ENCODE measurements at regions not wholly inside any gene's neighbourhood (a gene's known extent, or its start where the extent isn't known, plus 50 kb on each side); places are given as distances from the start of the nearest gene placed in this dataset.
"Not testable (repeated sequence)": the region's sequence is repeated elsewhere in the genome, so short reads cannot be mapped to it uniquely, and the experiment has no call there.

GRCh38 chr6:9233226-9233625 is 797.9 kb upstream of the SLC35B3 start:
- DNase-seq: no peak

- DNase-seq: no peak
These were observed 790.1 kb upstream of the SLC35B3 start for GRCh38 chr6:9225441-9225871.

GRCh38 chr6:9224539-9224938 is 789.2 kb upstream of the SLC35B3 start:
- DNase-seq: no peak

- DNase-seq: not testable (repeated sequence)
These were observed 778.4 kb upstream of the SLC35B3 start for GRCh38 chr6:9213717-9214116.

GRCh38 chr6:9208966-9209365 is 773.6 kb upstream of the SLC35B3 start:
- no peak for DNase-seq

GRCh38 chr6:9205645-9206044 is 770.3 kb upstream of the SLC35B3 start:
- no peak for DNase-seq

GRCh38 chr6:9204171-9204570 is 768.8 kb upstream of the SLC35B3 start:
- DNase-seq: no peak

- DNase-seq: no peak
These were observed 765.4 kb upstream of the SLC35B3 start for GRCh38 chr6:9200712-9201111.

- no peak for DNase-seq
These were observed 762.4 kb upstream of the SLC35B3 start for GRCh38 chr6:9197726-9198125.

GRCh38 chr6:9195322-9195721 is 760.0 kb upstream of the SLC35B3 start:
- DNase-seq: no peak

GRCh38 chr6:9192405-9192909 is 757.1 kb upstream of the SLC35B3 start:
- no peak for DNase-seq

- no peak for DNase-seq
These were observed 750.8 kb upstream of the SLC35B3 start for GRCh38 chr6:9186148-9186547.

GRCh38 chr6:9178071-9178470 is 742.7 kb upstream of the SLC35B3 start:
- DNase-seq: no peak

- no peak for DNase-seq
These were observed 737.9 kb upstream of the SLC35B3 start for GRCh38 chr6:9173229-9173628.

GRCh38 chr6:9172096-9172495 is 736.8 kb upstream of the SLC35B3 start:
- DNase-seq: no peak

GRCh38 chr6:9168669-9169068 is 733.3 kb upstream of the SLC35B3 start:
- no peak for DNase-seq

GRCh38 chr6:9161731-9162130 is 726.4 kb upstream of the SLC35B3 start:
- DNase-seq: no peak

GRCh38 chr6:9159051-9159450 is 723.7 kb upstream of the SLC35B3 start:
- no peak for DNase-seq

GRCh38 chr6:9155836-9156235 is 720.5 kb upstream of the SLC35B3 start:
- no peak for DNase-seq

GRCh38 chr6:9143140-9143539 is 707.8 kb upstream of the SLC35B3 start:
- no peak for DNase-seq

GRCh38 chr6:9140951-9141460 is 705.7 kb upstream of the SLC35B3 start:
- DNase-seq: no peak

GRCh38 chr6:9140172-9140571 is 704.8 kb upstream of the SLC35B3 start:
- DNase-seq: no peak

- DNase-seq: no peak
These were observed 704.4 kb upstream of the SLC35B3 start for GRCh38 chr6:9139746-9140145.

GRCh38 chr6:9138936-9139335 is 703.6 kb upstream of the SLC35B3 start:
- no peak for DNase-seq

- no peak for DNase-seq
These were observed 700.9 kb upstream of the SLC35B3 start for GRCh38 chr6:9136141-9136822.
